ENCODE measurements at regions not wholly inside any gene's neighbourhood (a gene's known extent, or its start where the extent isn't known, plus 50 kb on each side); places are given as distances from the start of the nearest gene placed in this dataset.

GRCh38 chr5:67677422-67677970 lies 480.9 kb upstream of the CD180 start:
- no peaks in the 10 kb centered on the region for H3K27me3 ChIP-seq (ENCODE audit: control insufficient read depth in 2 of 2, insufficient read depth in 2 of 2, low read length in 2 of 2)
- ATAC-seq (no peak), DNase-seq (no peak)
- CTCF ChIA-PET, result no interaction called here
- Mint-ChIP-seq H3K4me1 (no peaks in the 10 kb centered on the region), H3K36me3 (no peaks in the 10 kb centered on the region), H3K4me3 (no peak overlapping the region), H3K27ac (no peak overlapping the region), H3K9me3 (no peaks in the 10 kb centered on the region), H3K27me3 (peaks cover 0 to 4% (median 0%) of the 10 kb centered on the region in 5 donors)
- H3K27ac ChIP-seq (ENCODE audit: low read depth, low read length), result no peak overlapping the region
- intact Hi-C loops (cut with micrococcal nuclease), result no loop called here
- POLR2A ChIA-PET, result interaction anchor here (0.7 kb wide), 1 partner anchor 1657 kb away, joined by 3 read pairs; no protein-coding TSS in a partner anchor
- no peaks in the 10 kb centered on the region for H3K9me3 ChIP-seq (ENCODE audit: control insufficient read depth in 2 of 3, low read length in 3 of 3)
- no peaks in the 10 kb centered on the region for H3K36me3 ChIP-seq (ENCODE audit: control insufficient read depth in 2 of 3, insufficient read depth in 3 of 3, low read length in 3 of 3)
- H3K4me3 ChIP-seq (ENCODE audit: low read length), result no peak overlapping the region
- H3K4me1 ChIP-seq (ENCODE audit: control insufficient read depth in 2 of 2, insufficient read depth in 2 of 2, low read length in 2 of 2), result no peaks in the 10 kb centered on the region

- Mint-ChIP-seq H3K9me3 (no peaks in the 10 kb centered on the region), H3K27me3 (peaks cover 0 to 4% (median 0%) of the 10 kb centered on the region in 5 donors), H3K27ac (no peak overlapping the region), H3K36me3 (no peaks in the 10 kb centered on the region), H3K4me1 (no peaks in the 10 kb centered on the region), H3K4me3 (no peak overlapping the region)
- CTCF ChIA-PET, result no interaction called here
- H3K27ac ChIP-seq (ENCODE audit: low read depth, low read length), result no peak overlapping the region
- ATAC-seq (no peak), DNase-seq (no peak)
- POLR2A ChIA-PET, result interaction anchor here (0.7 kb wide), 1 partner anchor 1658 kb away, joined by 3 read pairs; no protein-coding TSS in a partner anchor
- H3K4me3 ChIP-seq (ENCODE audit: low read length), result no peak overlapping the region
- no peaks in the 10 kb centered on the region for H3K9me3 ChIP-seq (ENCODE audit: control insufficient read depth in 2 of 3, low read length in 3 of 3)
- no peaks in the 10 kb centered on the region for H3K4me1 ChIP-seq (ENCODE audit: control insufficient read depth in 2 of 2, insufficient read depth in 2 of 2, low read length in 2 of 2)
- intact Hi-C loops (cut with micrococcal nuclease), result no loop called here
- H3K27me3 ChIP-seq (ENCODE audit: control insufficient read depth in 2 of 2, insufficient read depth in 2 of 2, low read length in 2 of 2), result no peaks in the 10 kb centered on the region
- H3K36me3 ChIP-seq (ENCODE audit: control insufficient read depth in 2 of 3, insufficient read depth in 3 of 3, low read length in 3 of 3), result no peaks in the 10 kb centered on the region
Observed at GRCh38 chr5:67676863-67677262, 480.3 kb upstream of the CD180 start.

GRCh38 chr5:67674159-67674655 lies 477.6 kb upstream of the CD180 start:
- Mint-ChIP-seq H3K4me3 (no peak overlapping the region), H3K9me3 (peaks cover 0 to 3% (median 0%) of the 10 kb centered on the region in 11 donors), H3K4me1 (no peaks in the 10 kb centered on the region), H3K27me3 (no peaks in the 10 kb centered on the region), H3K27ac (no peak overlapping the region), H3K36me3 (peaks cover 0 to 5% (median 0%) of the 10 kb centered on the region in 5 donors)
- CTCF ChIA-PET, result no interaction called here
- H3K4me1 ChIP-seq (ENCODE audit: control insufficient read depth in 2 of 2, insufficient read depth in 2 of 2, low read length in 2 of 2), result no peaks in the 10 kb centered on the region
- H3K9me3 ChIP-seq (ENCODE audit: control insufficient read depth in 2 of 3, low read length in 3 of 3), result no peaks in the 10 kb centered on the region
- H3K36me3 ChIP-seq (ENCODE audit: control insufficient read depth in 2 of 3, insufficient read depth in 3 of 3, low read length in 3 of 3), result no peaks in the 10 kb centered on the region
- H3K4me3 ChIP-seq (ENCODE audit: low read length), result no peak overlapping the region
- no peaks in the 10 kb centered on the region for H3K27me3 ChIP-seq (ENCODE audit: control insufficient read depth in 2 of 2, insufficient read depth in 2 of 2, low read length in 2 of 2)
- POLR2A ChIA-PET, result no interaction called here
- no peak for DNase-seq
- ATAC-seq, result no peak
- intact Hi-C loops (cut with micrococcal nuclease), result no loop called here
- H3K27ac ChIP-seq (ENCODE audit: low read depth, low read length), result no peak overlapping the region

- no peaks in the 10 kb centered on the region for H3K9me3 ChIP-seq (ENCODE audit: control insufficient read depth in 2 of 3, low read length in 3 of 3)
- Mint-ChIP-seq H3K4me3 (no peak overlapping the region), H3K9me3 (peaks cover 0 to 4% (median 0%) of the 10 kb centered on the region in 11 donors), H3K27me3 (peaks cover 0 to under 1% (median 0%) of the 10 kb centered on the region in 5 donors), H3K36me3 (peaks cover 0 to 5% (median 0%) of the 10 kb centered on the region in 5 donors), H3K4me1 (no peaks in the 10 kb centered on the region), H3K27ac (no peak overlapping the region)
- H3K27ac ChIP-seq (ENCODE audit: low read depth, low read length), result no peak overlapping the region
- H3K4me3 ChIP-seq (ENCODE audit: low read length), result no peak overlapping the region
- intact Hi-C loops (cut with micrococcal nuclease), result no loop called here
- DNase-seq (no peak), ATAC-seq (no peak)
- no peaks in the 10 kb centered on the region for H3K4me1 ChIP-seq (ENCODE audit: control insufficient read depth in 2 of 2, insufficient read depth in 2 of 2, low read length in 2 of 2)
- no peaks in the 10 kb centered on the region for H3K27me3 ChIP-seq (ENCODE audit: control insufficient read depth in 2 of 2, insufficient read depth in 2 of 2, low read length in 2 of 2)
- CTCF ChIA-PET, result no interaction called here
- POLR2A ChIA-PET, result no interaction called here
- H3K36me3 ChIP-seq (ENCODE audit: control insufficient read depth in 2 of 3, insufficient read depth in 3 of 3, low read length in 3 of 3), result no peaks in the 10 kb centered on the region
Observed at GRCh38 chr5:67673618-67674017, 477.0 kb upstream of the CD180 start.

- Mint-ChIP-seq H3K27me3 (peaks cover 0 to 5% (median 0%) of the 10 kb centered on the region in 5 donors), H3K4me1 (no peaks in the 10 kb centered on the region), H3K27ac (no peak overlapping the region), H3K36me3 (peaks cover 0 to 5% (median 4%) of the 10 kb centered on the region in 5 donors), H3K4me3 (no peak overlapping the region), H3K9me3 (peaks cover 0 to 5% (median 0%) of the 10 kb centered on the region in 11 donors)
- H3K27me3 ChIP-seq (ENCODE audit: control insufficient read depth in 2 of 2, insufficient read depth in 2 of 2, low read length in 2 of 2), result no peaks in the 10 kb centered on the region
- H3K4me1 ChIP-seq (ENCODE audit: control insufficient read depth in 2 of 2, insufficient read depth in 2 of 2, low read length in 2 of 2), result no peaks in the 10 kb centered on the region
- no peaks in the 10 kb centered on the region for H3K36me3 ChIP-seq (ENCODE audit: control insufficient read depth in 2 of 3, insufficient read depth in 3 of 3, low read length in 3 of 3)
- ATAC-seq (no peak), DNase-seq (no peak)
- no peak overlapping the region for H3K27ac ChIP-seq (ENCODE audit: low read depth, low read length)
- ChIA-PET POLR2A (no interaction called here), CTCF (no interaction called here)
- H3K9me3 ChIP-seq (ENCODE audit: control insufficient read depth in 2 of 3, low read length in 3 of 3), result no peaks in the 10 kb centered on the region
- intact Hi-C loops (cut with micrococcal nuclease), result no loop called here
- no peak overlapping the region for H3K4me3 ChIP-seq (ENCODE audit: low read length)
Observed at GRCh38 chr5:67673180-67673579, 476.6 kb upstream of the CD180 start.

GRCh38 chr5:67672636-67673035 lies 476.0 kb upstream of the CD180 start:
- Histone ChIP-seq H3K4me3 (ENCODE audit: low read length) (no peak overlapping the region), H3K27ac (ENCODE audit: low read depth, low read length) (no peak overlapping the region), H3K9me3 (ENCODE audit: control insufficient read depth in 2 of 3, low read length in 3 of 3) (no peaks in the 10 kb centered on the region), H3K27me3 (ENCODE audit: control insufficient read depth in 2 of 2, insufficient read depth in 2 of 2, low read length in 2 of 2) (no peaks in the 10 kb centered on the region), H3K4me1 (ENCODE audit: control insufficient read depth in 2 of 2, insufficient read depth in 2 of 2, low read length in 2 of 2) (no peaks in the 10 kb centered on the region), H3K36me3 (ENCODE audit: control insufficient read depth in 2 of 3, insufficient read depth in 3 of 3, low read length in 3 of 3) (no peaks in the 10 kb centered on the region)
- H3K4me3 Mint-ChIP-seq, result no peak overlapping the region
- H3K27ac Mint-ChIP-seq, result no peak overlapping the region
- DNase-seq, result no peak
- peaks cover 0 to 9% (median 2%) of the 10 kb centered on the region in 11 donors for H3K9me3 Mint-ChIP-seq
- H3K4me1 Mint-ChIP-seq, result no peaks in the 10 kb centered on the region
- peaks cover 0 to 7% (median 4%) of the 10 kb centered on the region in 5 donors for H3K36me3 Mint-ChIP-seq
- POLR2A ChIA-PET, result no interaction called here
- peaks cover 0 to 7% (median 0%) of the 10 kb centered on the region in 5 donors for H3K27me3 Mint-ChIP-seq
- intact Hi-C loops (cut with micrococcal nuclease), result no loop called here
- ATAC-seq, result no peak
- CTCF ChIA-PET, result no interaction called here

GRCh38 chr5:67669916-67670315 lies 473.3 kb upstream of the CD180 start:
- Mint-ChIP-seq H3K4me3 (no peak overlapping the region), H3K36me3 (peaks cover 0 to 12% (median 7%) of the 10 kb centered on the region in 5 donors)

More at GRCh38 chr5:67669916-67670315, 473.3 kb upstream of the CD180 start:
- Mint-ChIP-seq H3K4me1 (no peaks in the 10 kb centered on the region), H3K27me3 (peaks cover 0 to 7% (median 0%) of the 10 kb centered on the region in 5 donors), H3K9me3 (peaks cover 0 to 28% (median 16%) of the 10 kb centered on the region in 11 donors), H3K27ac (no peak overlapping the region)
- POLR2A ChIA-PET, result no interaction called here
- no peak for ATAC-seq
- intact Hi-C loops (cut with micrococcal nuclease), result no loop called here
- no peak for DNase-seq
- no peak overlapping the region for H3K4me3 ChIP-seq (ENCODE audit: low read length)
- no peaks in the 10 kb centered on the region for H3K4me1 ChIP-seq (ENCODE audit: control insufficient read depth in 2 of 2, insufficient read depth in 2 of 2, low read length in 2 of 2)
- CTCF ChIA-PET, result no interaction called here
- H3K27me3 ChIP-seq (ENCODE audit: control insufficient read depth in 2 of 2, insufficient read depth in 2 of 2, low read length in 2 of 2), result no peaks in the 10 kb centered on the region
- no peaks in the 10 kb centered on the region for H3K36me3 ChIP-seq (ENCODE audit: control insufficient read depth in 2 of 3, insufficient read depth in 3 of 3, low read length in 3 of 3)
- H3K27ac ChIP-seq (ENCODE audit: low read depth, low read length), result no peak overlapping the region
- no peaks in the 10 kb centered on the region for H3K9me3 ChIP-seq (ENCODE audit: control insufficient read depth in 2 of 3, low read length in 3 of 3)
